ENCODE measurements at regions not wholly inside any gene's neighbourhood (a gene's known extent, or its start where the extent isn't known, plus 50 kb on each side); places are given as distances from the start of the nearest gene placed in this dataset.
"Not testable (repeated sequence)": the region's sequence is repeated elsewhere in the genome, so short reads cannot be mapped to it uniquely, and the experiment has no call there.

- TF ChIP-seq CTCF, POLR2A, EP300 (IDR thresholded peaks at IDR 0.05): not testable (repeated sequence)
Measured at GRCh38 chr6:60810216-60810615, 1475.8 kb downstream of the KHDRBS2 start.
